ENCODE measurements at regions not wholly inside any gene's neighbourhood (a gene's known extent, or its start where the extent isn't known, plus 50 kb on each side); places are given as distances from the start of the nearest gene placed in this dataset.
"Not testable (repeated sequence)": the region's sequence is repeated elsewhere in the genome, so short reads cannot be mapped to it uniquely, and the experiment has no call there.

- no peak for DNase-seq
These were observed 284.5 kb upstream of the POU5F2 start for GRCh38 chr5:94025788-94026473.

GRCh38 chr5:94024620-94025019, 283.2 kb upstream of the POU5F2 start:
- no peak for DNase-seq

GRCh38 chr5:94024101-94024500, 282.7 kb upstream of the POU5F2 start:
- DNase-seq: no peak

- DNase-seq: no peak
These were observed 279.8 kb upstream of the POU5F2 start for GRCh38 chr5:94021246-94021645.

GRCh38 chr5:94017579-94017978, 276.2 kb upstream of the POU5F2 start:
- DNase-seq: no peak

GRCh38 chr5:94010814-94011213, 269.4 kb upstream of the POU5F2 start:
- DNase-seq: no peak

- no peak for DNase-seq
These were observed 267.8 kb upstream of the POU5F2 start for GRCh38 chr5:94009161-94009560.

- DNase-seq: no peak
These were observed 257.6 kb upstream of the POU5F2 start for GRCh38 chr5:93998951-93999455.

- DNase-seq: no peak
These were observed 256.2 kb upstream of the POU5F2 start for GRCh38 chr5:93997562-93997961.

GRCh38 chr5:93995126-93995621, 253.8 kb upstream of the POU5F2 start:
- DNase-seq: no peak

- DNase-seq: no peak
These were observed 251.8 kb upstream of the POU5F2 start for GRCh38 chr5:93993161-93993560.

GRCh38 chr5:93990504-93991070, 249.2 kb upstream of the POU5F2 start:
- no peak for DNase-seq

- DNase-seq: not testable (repeated sequence)
These were observed 244.7 kb upstream of the POU5F2 start for GRCh38 chr5:93985940-93986570.

GRCh38 chr5:93978222-93978621, 236.8 kb upstream of the POU5F2 start:
- no peak for DNase-seq

- peak; percentile 41 for DNase-seq
These were observed 226.5 kb upstream of the POU5F2 start for GRCh38 chr5:93967923-93968322.

GRCh38 chr5:93964421-93964820, 223.0 kb upstream of the POU5F2 start:
- no peak for DNase-seq

- DNase-seq: no peak
These were observed 218.6 kb upstream of the POU5F2 start for GRCh38 chr5:93960042-93960441.

GRCh38 chr5:93956006-93956405, 214.6 kb upstream of the POU5F2 start:
- DNase-seq: no peak

GRCh38 chr5:93954421-93955069, 213.1 kb upstream of the POU5F2 start:
- no peak for DNase-seq

- no peak for DNase-seq
These were observed 212.0 kb upstream of the POU5F2 start for GRCh38 chr5:93953442-93953841.

- no peak for DNase-seq
These were observed 200.5 kb upstream of the POU5F2 start for GRCh38 chr5:93941897-93942296.

GRCh38 chr5:93933269-93933668, 191.9 kb upstream of the POU5F2 start:
- not testable (repeated sequence) for DNase-seq

- DNase-seq: no peak
These were observed 188.7 kb upstream of the POU5F2 start for GRCh38 chr5:93930098-93930497.

- DNase-seq: no peak
These were observed 187.7 kb upstream of the POU5F2 start for GRCh38 chr5:93929131-93929530.

Measured in NCI-H1092 treated with DMSO at 0.1 percent for 48 hours (cell line).